Inflammatory macrophage treated with lipopolysaccharide for 4 hours (primary cell): ENCODE measurements at regions not wholly inside any gene's neighbourhood (a gene's known extent, or its start where the extent isn't known, plus 50 kb on each side); places are given as distances from the start of the nearest gene placed in this dataset.

ENCODE experiments used
- DNase-seq: peaks from one replicate; pipeline ENCODE4 v3.0.0-alpha.2; 2020

DNA sequence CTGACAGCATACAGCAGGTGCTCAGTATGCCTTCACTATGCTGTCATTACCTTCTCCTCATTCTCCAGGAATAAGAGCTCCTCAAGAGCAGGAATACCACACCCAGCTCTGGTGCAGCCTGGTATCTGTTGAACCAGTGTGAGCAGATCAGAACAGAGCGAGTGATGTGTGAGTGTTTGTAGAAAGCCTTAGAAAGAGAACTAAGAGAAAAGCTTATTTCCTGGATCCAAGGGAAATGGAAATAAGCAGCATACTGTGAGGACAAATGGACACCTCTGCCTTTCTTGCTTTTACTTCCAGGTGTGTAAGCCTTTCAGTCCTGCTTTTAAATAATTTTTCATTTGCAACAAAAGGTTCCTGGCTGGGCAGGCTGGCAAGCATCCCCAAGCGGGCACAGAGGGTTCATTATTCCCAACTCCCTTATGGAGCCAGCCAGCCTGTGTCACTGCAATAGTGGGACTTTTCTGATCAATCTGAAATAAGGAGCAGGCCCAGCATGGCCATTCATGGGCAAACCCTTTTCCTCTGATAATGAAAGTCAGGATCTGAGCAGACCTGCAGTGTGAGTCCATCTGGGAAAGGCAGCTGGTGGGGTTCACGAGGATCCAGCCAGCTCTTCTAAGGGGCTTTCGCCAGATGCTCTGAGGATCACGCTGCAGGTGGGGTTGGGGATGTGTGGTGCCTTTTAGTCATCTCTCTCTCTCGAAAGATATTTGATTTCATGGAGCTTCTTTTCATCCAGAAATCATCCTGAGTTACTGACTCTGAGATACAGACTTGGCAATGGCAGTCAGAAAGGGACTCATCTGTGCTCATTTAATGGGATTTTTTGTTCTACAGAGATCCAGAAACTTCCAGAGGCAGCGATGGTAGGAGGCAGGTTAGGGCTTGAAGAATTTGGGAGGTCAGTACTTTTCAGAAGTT is 594.9 kb upstream of the CFAP20DC start:
- no peak for DNase-seq

DNA sequence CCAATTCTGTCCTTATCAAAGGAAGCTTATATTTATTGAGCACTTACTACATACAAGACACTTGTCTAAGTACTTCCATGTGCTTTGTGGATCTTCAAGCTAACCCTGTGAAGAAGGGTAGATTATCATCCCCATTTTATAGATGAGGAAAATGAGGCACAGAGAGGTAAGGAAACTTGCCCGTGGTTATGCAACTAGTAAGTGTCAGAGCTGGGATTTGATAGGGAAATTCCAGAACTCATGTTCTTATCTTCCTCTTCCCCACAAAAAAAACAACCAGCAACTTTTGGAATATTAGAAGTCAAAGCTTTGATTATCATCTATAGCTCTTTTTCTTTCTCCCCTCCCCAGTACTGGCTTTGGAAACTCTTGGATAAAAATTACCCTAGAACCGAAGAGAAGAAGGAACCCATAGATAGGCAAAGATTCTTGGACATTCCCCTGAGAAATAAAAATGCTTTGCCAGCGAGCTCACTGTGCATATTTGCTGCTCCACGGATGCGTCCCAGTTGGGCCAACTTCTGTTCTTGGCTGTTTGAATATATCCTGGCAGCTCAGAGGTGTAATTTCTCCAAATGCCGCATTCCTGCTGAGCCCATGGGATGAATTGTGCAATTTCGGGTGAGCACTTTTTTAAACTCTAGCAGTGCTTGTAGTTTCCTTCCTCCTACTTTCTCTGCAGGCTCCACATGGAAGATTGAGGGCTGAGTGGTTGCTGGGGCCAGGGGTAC is 591.5 kb upstream of the CFAP20DC start:
- DNase-seq = no peak

DNA sequence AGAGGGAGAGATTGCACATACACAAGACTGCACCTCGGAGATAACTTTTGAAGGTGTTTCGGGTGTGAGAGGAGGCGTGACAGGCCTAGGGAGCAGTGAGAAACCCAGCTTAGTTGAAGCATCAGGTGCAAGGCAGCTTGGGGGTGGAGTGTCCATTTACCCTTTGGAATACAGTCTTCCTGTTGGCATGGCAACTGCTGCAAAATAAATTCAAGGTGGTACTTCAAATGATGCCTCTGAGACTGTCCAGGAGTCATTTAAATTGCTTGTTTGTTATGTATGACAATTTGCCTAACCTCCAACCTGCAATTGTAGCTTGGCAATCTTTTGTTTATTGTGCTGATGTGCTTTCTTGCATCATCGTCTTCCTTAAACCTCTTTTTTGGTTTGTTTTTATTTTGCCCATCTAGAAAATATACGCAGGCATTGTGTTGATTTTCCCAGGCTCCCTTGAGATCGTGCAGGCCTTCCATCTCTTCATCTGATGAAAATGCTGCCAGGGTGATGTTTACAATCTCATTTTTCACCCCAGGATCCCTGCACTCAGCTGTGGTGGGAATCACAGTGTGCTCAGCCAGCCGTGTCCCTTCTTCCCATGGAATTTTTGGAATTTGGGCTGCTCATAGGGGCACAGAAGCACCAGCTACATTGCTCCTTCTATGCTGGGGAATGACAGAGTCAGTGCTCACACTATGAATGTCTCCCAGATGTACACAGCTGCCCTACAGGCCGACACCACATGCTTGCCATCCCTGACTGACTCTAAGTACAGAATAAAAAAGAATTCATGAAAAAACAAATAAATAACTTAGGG is 583.1 kb upstream of the CFAP20DC start:
- no peak for DNase-seq

DNA sequence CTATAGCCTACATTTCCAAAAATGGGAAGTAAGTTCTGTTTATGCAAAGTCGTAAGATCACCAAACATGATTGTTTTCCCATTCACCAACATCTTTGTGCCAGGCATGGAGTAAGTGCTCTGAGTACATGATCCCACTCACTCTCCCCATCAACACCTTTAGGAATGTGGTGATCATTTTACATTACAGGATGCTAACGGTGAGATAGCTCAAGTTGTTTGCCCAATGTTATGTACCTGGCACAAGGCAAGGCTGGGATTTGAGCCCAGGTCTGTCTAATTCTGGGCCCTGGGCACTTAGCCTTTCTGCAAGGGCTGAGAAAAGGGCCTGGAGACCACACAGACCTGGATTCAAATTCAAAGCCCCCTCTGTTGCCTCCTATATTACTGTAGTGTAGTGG is 581.7 kb upstream of the CFAP20DC start:
- no peak for DNase-seq

DNA sequence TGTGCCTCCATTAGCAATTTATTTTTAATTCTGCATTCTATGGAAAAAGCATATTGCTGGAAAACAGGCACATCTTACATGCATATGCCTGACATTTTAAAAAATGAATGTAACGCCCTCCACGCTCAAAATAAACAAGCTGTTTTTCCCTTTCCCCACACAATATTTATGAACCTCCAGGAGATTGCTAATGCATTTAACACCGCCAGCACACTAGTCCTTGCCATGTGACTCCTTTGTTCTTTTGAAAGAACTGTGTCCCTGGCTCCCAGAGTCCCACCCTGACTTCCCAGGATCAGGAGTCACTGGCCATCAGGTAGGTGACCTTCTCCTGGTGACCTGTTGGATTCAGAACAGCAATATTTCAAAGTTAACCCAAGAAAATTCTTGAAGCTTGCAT is 571.2 kb upstream of the CFAP20DC start:
- DNase-seq = no peak

DNA sequence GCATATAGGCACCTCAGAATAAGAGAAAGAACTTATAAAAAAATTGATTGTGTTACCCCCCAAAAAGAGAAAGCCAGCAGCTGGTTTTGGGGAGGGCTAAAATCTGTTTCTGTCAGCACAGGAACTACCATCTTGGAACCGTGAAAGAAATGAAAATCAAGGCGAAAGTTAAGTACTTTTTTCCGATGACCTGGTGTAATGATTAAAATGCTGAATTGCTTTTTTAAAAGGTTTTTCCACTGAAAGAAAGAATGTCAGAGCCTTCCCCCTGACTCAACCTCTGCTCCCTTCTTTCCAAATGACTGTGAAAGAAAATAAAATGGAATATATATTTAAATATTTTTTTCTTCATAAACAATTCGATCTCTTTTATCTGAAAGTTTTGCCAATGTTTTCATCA is 570.5 kb upstream of the CFAP20DC start:
- DNase-seq = no peak

DNA sequence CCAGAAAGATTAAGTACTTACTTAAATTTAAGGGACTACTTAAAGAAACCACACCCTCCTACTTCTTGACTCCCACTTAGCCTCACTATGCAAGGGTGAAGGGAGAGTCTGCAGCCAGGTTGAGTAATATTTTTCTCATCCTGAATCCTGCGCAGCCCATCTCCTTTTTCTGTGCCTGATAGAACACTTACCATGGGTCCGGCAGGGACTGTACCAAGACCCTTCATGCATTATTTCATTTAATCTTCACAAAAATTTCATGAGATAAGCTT is 562.6 kb upstream of the CFAP20DC start:
- no peak for DNase-seq

DNA sequence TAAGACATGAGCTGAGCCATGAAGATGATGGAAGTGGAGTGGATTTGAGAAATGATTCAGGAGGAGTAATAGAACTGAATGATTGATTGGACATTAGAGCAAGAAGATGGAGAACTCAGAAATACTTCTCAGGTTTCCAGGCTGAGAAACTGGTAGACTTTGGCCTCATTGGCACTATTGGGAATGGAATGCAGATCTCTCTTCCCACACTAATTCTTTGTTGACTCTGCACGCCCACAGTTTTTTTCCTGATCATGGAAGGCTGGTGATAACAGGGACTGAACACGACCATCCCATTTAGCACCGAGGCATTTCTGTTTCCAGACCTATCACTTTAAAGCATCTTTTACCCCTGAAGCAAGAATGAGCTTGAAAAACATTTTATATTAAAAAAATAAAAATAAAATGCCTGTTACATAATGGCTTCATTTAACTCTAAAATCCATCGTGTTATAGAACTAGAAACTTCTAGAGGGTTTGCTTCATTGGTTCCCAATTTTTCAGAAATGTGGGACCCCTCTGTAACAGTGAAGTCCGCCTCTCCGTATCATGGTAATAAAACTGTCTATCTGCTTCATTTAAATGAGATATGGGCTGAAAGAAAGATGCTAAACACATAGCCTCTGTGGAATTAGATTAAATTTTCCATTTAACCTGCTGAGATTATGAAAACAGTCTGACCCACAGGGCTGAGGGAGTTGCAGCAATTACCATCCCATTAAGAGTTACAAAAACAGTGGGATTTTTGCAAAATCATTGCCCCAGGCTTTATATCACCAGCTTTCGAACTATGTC is 562.0 kb upstream of the CFAP20DC start:
- no peak for DNase-seq

DNA sequence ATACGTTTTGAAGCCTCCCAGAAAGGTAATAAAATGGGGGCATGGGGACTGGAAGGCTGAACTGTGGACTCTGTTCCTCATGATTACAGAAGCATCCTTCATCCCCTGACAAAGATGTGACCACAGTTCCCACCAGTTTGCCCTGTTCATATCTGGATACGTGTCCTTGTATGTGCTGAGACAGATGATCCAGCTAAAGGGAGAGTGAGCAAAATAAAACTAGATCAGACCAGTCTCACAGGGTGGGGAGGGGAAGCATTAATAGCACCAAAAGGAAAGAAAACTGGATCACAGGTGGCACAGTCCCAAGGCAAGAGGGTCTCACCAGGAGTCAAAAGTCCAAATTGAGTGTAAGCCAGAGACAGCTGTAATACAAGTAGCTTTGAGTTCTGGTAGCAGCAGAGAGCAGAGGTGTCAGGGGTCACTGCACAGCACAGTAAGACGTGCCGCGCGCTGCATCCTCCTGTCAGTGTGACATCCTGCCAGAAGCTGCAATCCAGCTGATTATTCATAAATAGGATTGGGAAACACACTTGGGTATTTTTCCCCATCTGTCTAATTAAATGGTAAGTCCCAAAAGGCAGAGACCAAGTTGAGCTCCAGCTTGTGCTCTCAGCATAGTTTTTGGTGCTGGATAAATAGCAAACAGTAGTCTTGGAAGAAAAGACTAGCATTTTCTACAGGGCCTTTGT is 560.0 kb upstream of the CFAP20DC start:
- no peak for DNase-seq

DNA sequence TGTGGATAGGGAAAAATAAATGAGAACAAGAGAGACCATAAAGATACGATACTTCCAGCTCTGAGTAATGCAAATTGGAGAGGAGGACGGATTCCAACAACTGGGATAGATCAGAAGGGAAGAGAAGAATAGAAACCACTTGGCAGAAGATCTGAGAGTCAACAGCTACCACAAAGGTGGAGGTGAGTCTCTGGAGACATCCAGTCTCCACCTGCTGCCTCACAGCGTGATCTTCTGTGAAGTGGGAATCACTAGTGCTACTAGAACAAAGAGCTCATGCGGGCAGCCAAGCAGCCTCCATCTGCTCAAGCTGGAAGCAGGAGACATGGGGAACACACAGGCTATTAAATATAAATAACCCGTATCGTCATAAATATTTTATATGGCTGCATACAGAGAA is 558.5 kb upstream of the CFAP20DC start:
- no peak for DNase-seq

DNA sequence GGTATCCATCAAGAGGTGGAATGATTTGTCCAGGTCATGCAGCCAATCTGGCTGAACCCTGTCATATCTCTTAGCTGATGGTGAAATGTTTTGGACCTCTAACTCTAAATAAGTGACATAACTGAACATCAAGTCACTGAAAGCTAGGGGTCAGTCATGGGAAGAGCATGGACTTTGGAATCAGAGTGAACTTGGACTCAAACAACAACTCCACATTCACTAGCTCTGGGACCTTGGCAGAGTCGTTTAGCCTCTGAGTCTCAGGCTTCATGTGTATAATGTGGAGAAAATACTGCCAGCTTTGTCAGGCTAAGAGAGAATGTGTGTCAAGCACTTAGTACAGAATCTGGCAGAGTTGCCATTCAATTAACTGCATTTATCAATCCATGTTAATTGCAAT is 557.8 kb upstream of the CFAP20DC start:
- DNase-seq = no peak

DNA sequence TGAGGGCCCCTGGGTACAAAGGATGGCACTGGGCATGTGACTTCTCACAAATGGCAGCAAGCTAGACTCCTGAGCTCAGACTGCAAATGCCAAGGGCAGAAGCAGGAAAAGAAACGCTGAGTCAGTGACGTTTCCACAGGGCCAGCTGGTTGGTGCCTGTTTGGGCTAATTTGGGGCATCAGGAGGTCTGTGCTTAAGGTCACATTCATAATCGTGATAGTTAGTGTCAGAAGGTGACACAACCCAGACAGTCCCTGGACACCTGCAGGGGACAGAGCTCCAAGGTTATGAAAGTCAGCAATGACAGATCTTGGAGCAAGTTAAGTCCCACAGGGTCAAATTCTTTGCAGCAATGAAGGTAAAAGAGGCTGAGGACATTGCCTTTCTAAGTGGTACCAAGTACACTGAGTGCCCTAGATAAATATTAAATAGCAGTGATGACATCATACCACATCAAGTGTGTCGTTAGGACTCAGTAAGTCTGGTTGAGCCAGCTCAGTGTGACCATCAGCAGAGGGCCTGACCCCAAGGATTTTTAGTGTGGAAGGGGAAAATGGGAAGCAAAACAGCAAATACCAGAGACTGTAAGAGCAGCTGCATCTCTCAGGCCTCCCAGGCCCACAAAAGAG is 556.9 kb upstream of the CFAP20DC start:
- DNase-seq = no peak

DNA sequence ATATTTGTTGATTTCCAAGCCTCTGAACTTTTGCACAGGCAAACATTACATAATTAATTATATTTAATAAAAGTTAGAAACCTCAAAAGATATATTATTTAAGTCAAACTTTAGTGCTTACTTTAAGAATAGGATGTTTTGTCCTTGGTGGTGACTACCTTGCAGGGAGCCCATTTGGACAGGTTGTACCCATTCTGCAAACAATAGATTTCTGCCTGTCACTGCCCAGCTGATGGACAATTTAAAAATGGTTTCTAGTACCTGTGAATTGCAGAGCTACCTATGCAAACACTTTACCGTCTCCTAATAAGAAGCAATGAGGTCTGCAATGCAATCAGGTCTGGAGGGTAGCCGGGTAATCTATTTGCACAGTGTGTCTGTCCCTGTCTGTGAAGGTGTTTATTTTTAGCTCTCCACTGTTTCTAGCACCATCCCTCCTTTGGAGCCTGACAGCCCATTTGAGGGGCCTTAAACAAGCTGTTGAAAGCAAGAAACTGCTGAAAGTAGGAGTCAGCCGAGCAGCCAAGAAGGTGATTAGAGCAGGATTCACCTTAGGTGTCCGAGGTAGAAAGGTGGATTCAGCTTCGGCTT is 556.2 kb upstream of the CFAP20DC start:
- DNase-seq = no peak

DNA sequence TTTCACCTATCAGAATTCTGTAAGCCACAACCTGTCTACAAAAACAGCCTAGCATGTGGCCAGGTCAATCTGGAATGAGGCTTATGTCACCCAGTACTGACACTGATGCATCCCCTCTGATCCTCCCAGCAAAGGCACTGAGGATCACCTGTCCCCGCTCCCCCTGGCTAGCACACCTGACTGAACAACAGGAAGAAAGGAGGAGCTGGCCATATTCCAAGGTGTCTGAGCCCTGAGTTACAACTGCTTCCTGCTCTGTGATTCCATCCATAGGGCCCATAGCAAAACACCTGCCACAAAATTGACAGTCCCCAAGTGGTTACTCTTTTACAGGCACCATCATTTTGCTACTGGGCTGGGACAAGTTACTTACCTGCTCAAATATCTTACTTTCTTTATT is 555.5 kb upstream of the CFAP20DC start:
- DNase-seq = no peak

DNA sequence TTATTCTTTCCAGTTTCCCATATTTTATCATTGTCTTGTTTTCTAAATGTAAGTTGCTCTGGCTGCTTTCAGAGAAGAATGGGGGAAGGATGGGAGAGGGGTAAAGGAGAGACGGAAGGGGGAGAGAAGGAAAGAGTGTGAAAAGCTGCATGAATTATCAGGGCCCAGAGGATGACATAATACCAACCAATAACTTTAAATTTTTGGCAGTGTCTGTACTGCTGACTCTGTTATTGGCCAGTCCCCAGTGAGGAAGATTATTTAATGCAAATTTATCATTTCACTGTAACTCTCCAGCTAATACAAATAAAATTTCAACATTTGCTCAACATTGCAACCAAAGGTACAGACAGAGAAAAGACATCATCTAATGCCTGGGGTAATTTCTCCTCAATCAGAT is 551.7 kb upstream of the CFAP20DC start:
- DNase-seq = no peak

DNA sequence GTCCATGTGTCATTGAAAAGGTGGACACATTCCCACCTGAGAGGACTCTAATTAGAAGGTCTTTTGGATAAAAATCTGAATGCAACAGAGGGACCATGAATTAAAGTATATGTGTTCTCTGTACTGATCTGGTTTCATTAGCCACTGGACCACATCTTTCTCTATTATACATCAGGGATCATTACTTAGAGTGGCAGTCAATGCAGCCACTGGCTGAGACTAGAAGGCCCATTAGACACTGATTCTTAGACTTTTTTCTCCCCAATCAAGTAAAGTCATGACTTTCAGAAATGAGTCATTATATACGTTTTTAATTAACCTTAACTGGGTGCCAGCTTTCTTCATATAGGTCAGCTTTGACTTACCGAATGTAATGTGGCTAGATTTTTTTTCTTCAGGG is 550.8 kb upstream of the CFAP20DC start:
- no peak for DNase-seq

DNA sequence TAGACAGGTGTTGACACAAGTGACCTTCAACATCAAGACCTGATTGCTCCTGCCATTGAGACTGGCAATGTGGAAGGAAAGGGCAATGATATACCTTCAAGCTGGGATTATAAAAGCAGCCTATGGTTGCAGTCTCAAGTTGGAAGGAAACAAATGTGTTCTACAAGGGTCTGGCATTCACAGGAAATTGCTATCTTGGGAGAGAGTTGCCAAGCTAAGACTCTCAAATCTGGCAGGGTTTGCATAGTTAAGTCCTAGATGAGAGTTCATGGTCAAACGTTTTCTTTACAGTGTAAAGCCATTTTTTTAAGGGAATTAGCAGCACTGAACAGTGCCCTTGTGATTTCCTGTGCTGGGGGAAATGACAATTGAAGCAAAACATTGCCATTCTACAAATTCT is 546.9 kb upstream of the CFAP20DC start:
- no peak for DNase-seq

DNA sequence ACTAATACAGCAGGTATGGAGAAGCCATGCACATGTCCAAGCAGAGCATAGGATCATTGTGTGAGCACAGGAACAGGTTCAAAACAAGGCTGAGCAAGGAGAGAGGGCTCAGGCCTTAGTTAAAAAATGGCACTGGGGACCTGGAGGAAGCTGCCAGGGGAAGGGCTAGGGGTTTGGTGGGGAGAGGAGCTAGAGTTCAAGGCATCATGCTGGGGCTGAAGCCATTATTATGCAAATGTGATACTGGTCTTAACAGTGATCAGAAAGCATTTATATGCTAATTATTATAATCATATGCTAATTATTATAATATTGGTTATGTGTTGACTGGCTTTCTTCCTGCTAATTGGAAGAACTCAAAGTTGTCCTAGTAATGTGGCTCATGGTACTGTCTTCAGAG is 546.0 kb upstream of the CFAP20DC start:
- no peak for DNase-seq

DNA sequence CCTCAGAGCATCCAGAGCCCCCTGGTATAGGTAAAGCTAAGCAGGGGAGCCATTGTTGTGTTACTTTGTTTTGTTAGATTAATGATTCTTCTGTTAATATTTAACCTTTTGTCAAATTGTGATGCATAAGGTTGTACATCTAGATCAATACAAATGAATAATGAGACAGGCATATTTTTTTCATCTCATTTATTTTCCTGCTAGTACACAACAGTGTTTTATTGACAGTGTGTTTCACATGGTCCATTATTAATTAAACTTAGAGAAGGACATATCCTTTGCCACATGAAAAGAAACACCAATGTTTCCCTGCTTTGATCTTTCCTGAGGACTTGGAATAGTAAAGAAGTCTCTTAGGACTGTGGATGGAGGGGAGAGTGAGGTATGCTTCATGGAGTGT is 543.6 kb upstream of the CFAP20DC start:
- no peak for DNase-seq

DNA sequence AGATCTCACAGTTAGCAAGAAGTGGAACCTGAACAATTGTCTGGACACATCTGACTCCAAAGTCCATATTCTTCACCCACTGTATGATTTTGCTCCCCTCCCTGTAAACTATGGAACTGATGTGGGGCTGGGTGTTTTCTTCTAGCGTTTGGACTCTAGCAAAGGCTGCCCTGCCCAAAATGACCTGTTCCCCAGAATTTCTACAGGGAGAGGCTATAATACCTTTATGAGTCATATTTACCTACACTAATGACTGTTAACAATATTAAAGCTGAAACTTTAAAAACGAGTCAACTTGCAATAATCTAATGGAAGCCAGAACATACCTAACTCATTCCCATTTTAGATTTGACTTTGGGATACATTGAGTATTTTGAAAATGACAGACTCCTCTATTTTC is 531.2 kb upstream of the CFAP20DC start:
- DNase-seq = no peak

DNA sequence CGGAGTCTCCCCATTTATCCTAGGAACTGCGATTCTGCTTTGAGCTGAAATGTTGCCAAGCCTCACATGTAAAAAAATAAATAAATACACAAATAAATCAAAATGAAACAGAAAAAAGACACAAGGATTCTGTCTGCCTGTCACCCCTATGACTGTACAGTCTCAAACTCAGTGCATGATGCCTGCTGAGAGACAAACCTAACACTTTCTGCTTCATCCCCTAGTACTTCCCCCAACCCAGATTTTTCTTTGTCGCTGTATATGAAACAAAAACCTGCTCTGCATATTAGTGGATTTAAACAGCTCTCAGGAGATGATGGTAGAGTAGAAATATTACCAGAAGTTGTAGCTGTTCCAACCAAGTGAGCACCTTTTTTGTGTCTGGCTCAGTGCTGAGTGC is 530.7 kb upstream of the CFAP20DC start:
- no peak for DNase-seq
